Common myeloid progenitor, CD34-positive (primary cell): ENCODE measurements at regions not wholly inside any gene's neighbourhood (a gene's known extent, or its start where the extent isn't known, plus 50 kb on each side); places are given as distances from the start of the nearest gene placed in this dataset.
A peak's percentile ranks its signal among the peaks of the same experiment; 100 is the strongest.

Experiments
- CTCF ChIA-PET: fragments of 350-600 bp; sonication (Branson Sonifier 250); formaldehyde crosslinking; loops from one replicate; lab custom pipeline; 2021; ENCODE audit warnings: antibody characterized with exemption; lab: Charles Lee
- POLR2A ChIA-PET: fragments of 350-600 bp; sonication (Branson Sonifier 250); formaldehyde crosslinking; loops from one replicate; lab custom pipeline; 2021; ENCODE audit warnings: antibody characterized with exemption; lab: Charles Lee
- DNase-seq, 3 donors: peaks; one replicate each; pipeline versions ENCODE4 v3.0.0 to v3.0.0-alpha.2; 2013
- H3K27ac ChIP-seq, 2 experiments: 1 replicate in 1 of 2; 2 replicates in 1 of 2; pipeline ENCODE4 v1.7.0; 2013; ENCODE audit warnings: inconsistent platforms in 2 of 2, low read length in 2 of 2, mild to moderate bottlenecking in 2 of 2, low read depth in 1 of 2, moderate library complexity in 1 of 2; ENCODE audit not compliant: severe bottlenecking in 2 of 2, insufficient read depth in 1 of 2, poor library complexity in 1 of 2
- H3K27me3 ChIP-seq, 5 experiments: replicated peaks in 2 of 5; 1 replicate in 3 of 5; 2 replicates in 2 of 5; pipeline versions ENCODE4 v1.6.1 to v1.7.0; 2013; ENCODE audit warnings: low read length in 4 of 5, mild to moderate bottlenecking in 2 of 5, moderate library complexity in 2 of 5, inconsistent platforms in 1 of 5; ENCODE audit not compliant: insufficient read depth in 5 of 5, control insufficient read depth in 4 of 5
- H3K36me3 ChIP-seq, 4 experiments: 1 replicate in 2 of 4; 2 replicates in 2 of 4; pipeline versions ENCODE4 v1.6.1 to v1.7.0; 2013; ENCODE audit warnings: low read length in 3 of 4, control low read depth in 1 of 4, mild to moderate bottlenecking in 1 of 4; ENCODE audit not compliant: control insufficient read depth in 4 of 4, insufficient read depth in 4 of 4
- H3K4me1 ChIP-seq, 4 experiments: 1 replicate in 3 of 4; 2 replicates in 1 of 4; pipeline versions ENCODE4 v1.6.1 to v1.7.1; 2013; ENCODE audit warnings: low read length in 3 of 4, mild to moderate bottlenecking in 3 of 4, control low read depth in 1 of 4, inconsistent platforms in 1 of 4, moderate library complexity in 1 of 4; ENCODE audit not compliant: control insufficient read depth in 4 of 4, insufficient read depth in 4 of 4; ENCODE audit errors: control extremely low read depth in 1 of 4
- H3K4me3 ChIP-seq, 7 experiments: 1 replicate in 4 of 7; 2 replicates in 3 of 7; pipeline versions ENCODE4 v1.5.1 to v1.7.0; 2013; ENCODE audit warnings: mild to moderate bottlenecking in 7 of 7, low read length in 6 of 7, moderate library complexity in 6 of 7, inconsistent platforms in 2 of 7, low read depth in 2 of 7, control low read depth in 1 of 7; ENCODE audit not compliant: insufficient read depth in 4 of 7, control insufficient read depth in 1 of 7; ENCODE audit errors: extremely low read depth in 1 of 7
- H3K9me3 ChIP-seq, 5 experiments: 1 replicate in 4 of 5; 2 replicates in 1 of 5; pipeline versions ENCODE4 v1.6.1 to v1.7.1; 2013; ENCODE audit warnings: low read length in 4 of 5, mild to moderate bottlenecking in 2 of 5, inconsistent platforms in 1 of 5, low read depth in 1 of 5, moderate library complexity in 1 of 5; ENCODE audit not compliant: control insufficient read depth in 4 of 5, insufficient read depth in 2 of 5; ENCODE audit errors: control extremely low read depth in 1 of 5
- WGBS: methylation state at CpG from one replicate; pipeline ENCODE4 v1.1.5; 2013; ENCODE audit not compliant: insufficient coverage; 5-methylcytosine and 5-hydroxymethylcytosine counted together

DNA sequence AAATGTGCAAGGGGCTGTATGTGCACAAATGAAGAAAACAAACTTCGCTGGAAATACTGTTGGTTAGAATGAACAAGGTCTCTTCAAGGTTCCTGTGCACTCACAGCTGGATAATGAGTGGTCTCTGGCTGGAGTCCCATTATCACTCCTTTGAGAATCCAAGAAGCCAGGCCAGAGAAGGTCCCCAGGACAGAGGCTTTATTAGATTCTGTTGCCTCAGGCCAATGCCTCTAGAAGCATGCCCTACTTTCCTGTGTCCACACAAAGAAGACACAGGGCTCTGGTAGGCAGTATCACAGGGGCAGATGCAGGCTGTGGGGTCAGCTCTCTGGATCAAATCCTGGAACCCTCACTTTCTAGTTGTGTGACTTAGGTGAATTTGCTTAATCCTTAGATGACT, 384.7 kb downstream of the GRIN2B start:
- Histone ChIP-seq H3K27me3 (no peaks in the 10 kb centered on the region), H3K9me3 (no peaks in the 10 kb centered on the region), H3K36me3 (no peaks in the 10 kb centered on the region), H3K27ac (no peak overlapping the region), H3K4me3 (no peak overlapping the region), H3K4me1 (peaks cover 0 to 11% (median 7%) of the 10 kb centered on the region in 4 experiments)
- POLR2A ChIA-PET = no interaction called here
- no peak for DNase-seq
- 86% methylated on average over 1 of the region's 1 CpG for WGBS
- CTCF ChIA-PET = no interaction called here

DNA sequence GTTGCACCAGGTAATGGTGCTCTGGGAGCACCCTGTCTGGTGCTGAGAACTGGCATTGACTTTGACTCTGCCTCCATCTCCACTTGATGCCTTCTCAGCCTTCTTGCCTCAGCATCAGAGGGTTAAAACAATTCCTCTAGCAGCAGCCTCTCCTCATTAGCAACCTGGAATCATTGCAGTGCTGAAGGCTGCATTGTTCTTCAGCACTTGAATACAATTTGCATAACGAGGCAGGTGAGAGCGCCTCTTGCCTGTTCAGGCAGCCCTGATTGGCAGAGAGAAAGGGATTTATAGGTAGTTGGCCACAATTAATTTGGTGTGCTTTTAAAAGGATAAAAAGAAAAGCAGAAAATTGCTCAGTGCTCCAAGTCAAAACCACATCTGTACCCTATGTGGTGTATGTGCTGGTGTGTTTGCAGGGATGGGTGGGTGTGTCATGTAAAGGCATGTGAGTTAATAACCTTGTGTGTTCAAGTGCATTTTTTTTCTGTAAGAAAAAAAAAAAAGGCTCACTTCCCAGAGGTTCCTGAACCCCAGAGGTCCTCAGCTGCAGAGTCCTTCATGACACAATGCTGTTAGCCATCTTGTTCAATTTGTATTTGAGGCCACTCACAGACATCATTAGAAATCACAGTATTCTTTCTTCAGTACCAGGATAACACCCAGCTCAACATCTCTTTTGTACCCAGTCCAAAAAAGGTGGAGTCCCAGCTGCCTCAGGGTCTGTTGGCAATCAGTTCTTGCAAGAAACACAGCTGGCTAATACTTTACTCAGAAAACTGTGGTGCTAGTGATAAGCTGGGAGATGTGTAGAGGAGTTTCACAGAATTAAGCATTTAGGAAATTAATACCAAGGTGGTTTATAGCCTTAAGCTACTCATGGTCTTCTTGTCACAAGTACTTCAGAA, 385.6 kb downstream of the GRIN2B start:
- DNase-seq = peak in 1 of 3 donors; percentile 7
- Histone ChIP-seq H3K9me3 (no peaks in the 10 kb centered on the region), H3K4me1 (peaks cover 0 to 15% (median 7%) of the 10 kb centered on the region in 4 experiments), H3K4me3 (no peak overlapping the region), H3K36me3 (no peaks in the 10 kb centered on the region), H3K27ac (no peak overlapping the region), H3K27me3 (no peaks in the 10 kb centered on the region)
- POLR2A ChIA-PET = no interaction called here
- WGBS = 100% methylated on average over 2 of the region's 2 CpGs
- CTCF ChIA-PET = no interaction called here

DNA sequence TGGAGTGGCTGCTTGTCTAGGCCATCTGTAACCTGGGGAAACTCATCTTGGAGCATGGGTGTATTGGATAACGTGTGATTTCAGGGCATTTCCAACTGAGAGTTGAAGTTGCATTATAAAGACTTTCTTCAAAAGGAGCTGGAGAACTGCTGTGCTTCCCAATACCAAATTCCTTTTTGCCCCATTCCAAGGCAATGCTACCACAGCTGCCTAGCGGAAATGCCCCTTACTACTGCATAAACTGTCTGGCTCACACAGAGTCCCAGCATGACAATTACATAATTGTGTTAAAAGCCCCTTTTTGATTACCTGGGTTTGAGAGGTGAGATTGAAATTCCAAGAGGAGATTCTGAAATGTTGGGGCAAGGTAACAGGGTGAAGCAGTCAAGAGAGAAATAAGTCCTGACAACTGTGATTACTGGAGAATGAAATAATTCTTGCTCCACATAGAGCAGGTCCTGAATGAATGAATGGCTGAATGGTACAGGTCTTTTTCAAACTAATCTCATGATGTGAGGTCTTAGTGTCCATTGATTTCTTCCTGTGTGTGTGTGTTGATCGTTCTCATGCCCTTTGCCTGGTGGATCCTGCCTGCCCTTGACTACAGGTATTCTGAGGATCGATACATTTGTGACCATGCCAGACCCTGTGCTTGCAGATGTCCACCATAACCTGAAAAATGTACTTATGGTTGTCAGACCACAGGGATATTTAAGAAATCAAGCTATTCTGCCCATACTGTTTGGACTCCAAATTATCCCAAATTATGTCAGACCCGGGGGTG, 386.5 kb downstream of the GRIN2B start:
- WGBS = 95% methylated on average over 4 of the region's 5 CpGs
- DNase-seq = no peak
- H3K27me3 ChIP-seq = no peaks in the 10 kb centered on the region
- ChIA-PET POLR2A (no interaction called here), CTCF (no interaction called here)
- H3K27ac ChIP-seq = no peak overlapping the region
- no peak overlapping the region for H3K4me3 ChIP-seq
- H3K4me1 ChIP-seq = peaks cover 0 to 15% (median 7%) of the 10 kb centered on the region in 4 experiments
- no peaks in the 10 kb centered on the region for H3K36me3 ChIP-seq
- no peaks in the 10 kb centered on the region for H3K9me3 ChIP-seq

DNA sequence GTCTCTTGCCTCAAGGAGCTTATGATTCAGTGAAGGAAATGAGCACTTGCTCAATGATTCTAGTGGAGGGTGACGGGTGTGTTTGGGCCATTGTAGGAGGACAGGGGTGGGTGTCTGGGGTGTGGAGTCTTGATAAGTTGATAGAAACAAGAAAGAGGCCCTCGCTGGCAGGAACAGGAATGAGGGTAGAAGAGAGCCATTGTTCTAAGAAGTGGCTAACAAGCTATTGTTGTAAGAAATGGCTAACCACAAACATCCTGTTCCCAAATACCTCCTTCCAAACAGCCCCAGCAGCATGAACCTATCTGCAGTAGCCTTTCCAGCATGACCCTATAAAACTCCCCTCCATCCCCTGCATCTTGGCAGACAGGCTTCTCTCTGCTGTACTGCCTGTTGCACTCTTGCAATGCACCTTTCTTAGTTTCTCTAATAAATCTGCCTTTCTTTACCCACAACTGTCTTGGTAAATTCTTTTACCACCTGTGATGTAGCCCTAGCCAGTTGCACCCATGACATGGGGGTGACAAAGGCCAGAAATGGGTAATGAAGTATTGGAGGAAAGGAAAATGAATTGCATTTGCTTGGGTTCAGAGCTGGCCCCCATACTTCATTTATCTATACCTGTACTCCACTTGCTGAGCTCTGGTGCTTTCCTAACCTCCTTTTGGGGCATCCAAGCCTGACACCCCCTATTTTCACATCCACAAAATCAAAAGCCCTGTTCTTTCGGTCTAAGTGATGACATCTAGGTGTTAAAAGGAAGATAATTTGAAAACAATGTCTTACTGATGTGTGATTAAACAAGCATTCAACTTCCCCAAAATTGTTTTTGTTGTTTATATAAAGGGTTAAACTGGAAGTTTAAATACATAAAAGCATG, 389.1 kb downstream of the GRIN2B start:
- CTCF ChIA-PET = interaction anchor here (0.7 kb wide), 1 partner anchor 19 kb away, joined by 3 read pairs; no protein-coding TSS in a partner anchor
- H3K27ac ChIP-seq = no peak overlapping the region
- no peaks in the 10 kb centered on the region for H3K27me3 ChIP-seq
- peaks cover 7 to 33% (median 11%) of the 10 kb centered on the region in 4 experiments for H3K4me1 ChIP-seq
- H3K9me3 ChIP-seq = no peaks in the 10 kb centered on the region
- peak overlapping the region in 1 of 7 experiments; percentile 4 for H3K4me3 ChIP-seq
- peak in 2 of 3 donors; percentile 6 to 9 for DNase-seq
- no CpG with 5 or more reads among the region's 3 CpGs for WGBS
- H3K36me3 ChIP-seq = no peaks in the 10 kb centered on the region
- POLR2A ChIA-PET = no interaction called here

DNA sequence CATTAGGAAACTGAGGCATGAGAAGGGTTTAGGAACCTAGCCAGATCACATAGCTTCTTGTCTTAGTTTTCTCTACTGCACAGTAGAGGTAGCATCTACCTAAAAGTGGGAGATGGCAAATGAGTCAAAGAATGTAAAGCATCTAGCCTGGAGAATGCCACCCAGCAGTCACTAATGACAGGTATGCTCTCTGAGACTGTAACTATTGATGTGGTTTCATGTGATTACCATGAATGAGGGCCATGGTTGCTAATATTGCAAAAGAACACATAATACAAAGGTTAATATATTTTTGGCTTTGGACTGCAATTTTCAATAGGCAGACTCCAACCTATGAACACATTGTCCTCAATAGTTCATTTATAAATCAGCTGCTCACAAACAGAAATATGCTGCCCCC, 389.9 kb downstream of the GRIN2B start:
- Histone ChIP-seq H3K4me1 (peaks cover 7 to 33% (median 11%) of the 10 kb centered on the region in 4 experiments), H3K9me3 (no peaks in the 10 kb centered on the region), H3K4me3 (no peak overlapping the region), H3K27me3 (no peaks in the 10 kb centered on the region), H3K27ac (no peak overlapping the region), H3K36me3 (no peaks in the 10 kb centered on the region)
- POLR2A ChIA-PET = no interaction called here
- DNase-seq = no peak
- CTCF ChIA-PET = no interaction called here

DNA sequence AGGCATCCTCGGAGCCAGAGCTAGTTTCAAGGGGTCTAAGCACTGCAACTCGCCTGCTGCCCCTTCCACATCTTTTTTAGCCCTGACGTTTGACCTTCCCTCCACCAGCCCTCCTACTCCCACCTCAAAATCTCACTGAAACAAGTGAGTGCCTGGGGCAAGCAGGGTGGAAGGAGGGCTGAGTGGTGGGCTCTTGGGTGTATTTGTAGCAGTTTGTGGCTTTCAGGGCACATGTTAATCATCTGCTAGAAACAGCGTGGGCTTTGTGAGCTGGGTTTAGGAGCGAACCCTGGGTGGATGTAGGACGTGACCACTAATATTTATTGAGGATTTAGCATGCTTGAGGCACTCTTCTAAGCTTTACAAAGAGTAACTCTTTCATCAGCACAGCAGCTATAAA, 390.3 kb downstream of the GRIN2B start:
- WGBS = 100% methylated on average over 2 of the region's 6 CpGs
- Histone ChIP-seq H3K27ac (no peak overlapping the region), H3K4me1 (peaks cover 7 to 33% (median 11%) of the 10 kb centered on the region in 4 experiments), H3K36me3 (no peaks in the 10 kb centered on the region), H3K9me3 (no peaks in the 10 kb centered on the region), H3K27me3 (no peaks in the 10 kb centered on the region), H3K4me3 (no peak overlapping the region)
- ChIA-PET POLR2A (no interaction called here), CTCF (no interaction called here)
- DNase-seq = no peak
